GM10248 (cell line): ENCODE measurements at regions not wholly inside any gene's neighbourhood (a gene's known extent, or its start where the extent isn't known, plus 50 kb on each side); places are given as distances from the start of the nearest gene placed in this dataset.

Source experiments
- CTCF ChIA-PET: fragments of 300-600 bp; sonication (Branson Sonifier 250); formaldehyde crosslinking; extraction: SDS; loops from one replicate; lab custom pipeline; 2021; ENCODE audit warnings: antibody characterized with exemption; lab: Yijun Ruan, JAX
- POLR2A ChIA-PET: fragments of 350-650 bp; sonication (Branson Sonifier 250); formaldehyde crosslinking; extraction: SDS; loops from one replicate; lab custom pipeline; 2020; ENCODE audit warnings: antibody characterized with exemption; lab: Yijun Ruan, JAX
- DNase-seq: peaks from one replicate; pipeline ENCODE4 v3.0.0; 2012; ENCODE audit errors: extremely low spot score
- CTCF ChIP-seq: IDR thresholded peaks from 2 replicates; pipeline ENCODE4 v1.5.1; 2012; ENCODE audit warnings: mild to moderate bottlenecking, low read depth; ENCODE audit errors: extremely low read depth, missing control alignments, control extremely low read depth

- ChIA-PET CTCF (interaction anchor here (1.3 kb wide), 1 partner anchor 10 kb away, joined by 3 read pairs; no protein-coding TSS in a partner anchor), POLR2A (no interaction called here)
- no peak for DNase-seq
- no peak for TF ChIP-seq CTCF
Measured at GRCh38 chr6:50467931-50468330, 245.4 kb upstream of the TFAP2D start.

GRCh38 chr6:50471041-50471440 lies 242.3 kb upstream of the TFAP2D start:
- DNase-seq, result no peak
- CTCF ChIA-PET, result no interaction called here
- TF ChIP-seq CTCF, result no peak
- POLR2A ChIA-PET, result no interaction called here

GRCh38 chr6:50510361-50510760 lies 203.0 kb upstream of the TFAP2D start:
- ChIA-PET CTCF (no interaction called here), POLR2A (no interaction called here)
- TF ChIP-seq CTCF, result no peak
- no peak for DNase-seq

GRCh38 chr6:50520326-50521266 lies 192.7 kb upstream of the TFAP2D start:
- ChIA-PET CTCF (interaction anchor here (1.3 kb wide), 1 partner anchor 8 kb away, joined by 4 read pairs; no protein-coding TSS in a partner anchor), POLR2A (no interaction called here)
- no peak for TF ChIP-seq CTCF
- DNase-seq, result no peak

- POLR2A ChIA-PET, result interaction anchor here (0.6 kb wide), 1 partner anchor 287 kb away, joined by 8 read pairs; no protein-coding TSS in a partner anchor
- no peak for DNase-seq
- no peak for TF ChIP-seq CTCF
- CTCF ChIA-PET, result interaction anchor here (1.1 kb wide), 1 partner anchor 69 kb away, joined by 3 read pairs; no protein-coding TSS in a partner anchor
Measured at GRCh38 chr6:50524341-50524740, 189.0 kb upstream of the TFAP2D start.

- TF ChIP-seq CTCF, result no peak
- DNase-seq, result no peak
- ChIA-PET POLR2A (no interaction called here), CTCF (interaction anchor here (1.5 kb wide), 1 partner anchor 16 kb away, joined by 3 read pairs; no protein-coding TSS in a partner anchor)
Measured at GRCh38 chr6:50527985-50528384, 185.3 kb upstream of the TFAP2D start.
